GM19468 (cell line): ENCODE measurements at regions not wholly inside any gene's neighbourhood (a gene's known extent, or its start where the extent isn't known, plus 50 kb on each side); places are given as distances from the start of the nearest gene placed in this dataset.

Experiments used
- ATAC-seq: cut with Tn5 transposase; IDR thresholded peaks from one replicate; pipeline ENCODE4 v1.9.1; 2021; ENCODE audit warnings: mild to moderate bottlenecking, moderate library complexity, moderate number of reproducible peaks; ENCODE audit not compliant: unreplicated experiment; ENCODE audit errors: extremely low read depth

DNA sequence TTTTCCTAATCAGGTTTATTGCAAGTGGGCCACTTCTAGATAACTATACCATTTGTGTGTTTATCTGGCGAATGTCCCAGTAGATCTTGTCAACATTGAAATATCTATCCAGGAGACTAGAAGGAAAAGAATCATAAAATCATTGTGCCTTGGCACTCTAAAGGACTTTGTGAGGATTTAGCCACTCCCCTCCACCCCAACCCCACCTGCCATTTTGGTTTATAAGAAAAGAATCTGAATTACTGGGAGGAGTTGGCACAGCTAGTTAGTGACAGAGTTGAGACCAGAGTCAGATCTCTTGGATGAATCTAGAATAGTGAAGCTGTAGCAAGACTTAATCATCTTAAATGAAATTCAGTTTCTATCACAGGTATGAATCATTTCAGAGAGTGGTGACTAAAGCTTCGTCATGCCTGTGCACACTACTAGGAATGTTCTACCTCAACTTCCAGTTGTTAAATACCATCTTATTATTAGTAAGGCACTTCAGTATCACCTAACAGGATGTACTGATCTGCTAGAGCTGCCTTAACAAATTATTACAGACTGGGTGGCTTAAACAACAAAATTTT is 212.7 kb upstream of the SLC14A2 start:
- ATAC-seq, result no peak

DNA sequence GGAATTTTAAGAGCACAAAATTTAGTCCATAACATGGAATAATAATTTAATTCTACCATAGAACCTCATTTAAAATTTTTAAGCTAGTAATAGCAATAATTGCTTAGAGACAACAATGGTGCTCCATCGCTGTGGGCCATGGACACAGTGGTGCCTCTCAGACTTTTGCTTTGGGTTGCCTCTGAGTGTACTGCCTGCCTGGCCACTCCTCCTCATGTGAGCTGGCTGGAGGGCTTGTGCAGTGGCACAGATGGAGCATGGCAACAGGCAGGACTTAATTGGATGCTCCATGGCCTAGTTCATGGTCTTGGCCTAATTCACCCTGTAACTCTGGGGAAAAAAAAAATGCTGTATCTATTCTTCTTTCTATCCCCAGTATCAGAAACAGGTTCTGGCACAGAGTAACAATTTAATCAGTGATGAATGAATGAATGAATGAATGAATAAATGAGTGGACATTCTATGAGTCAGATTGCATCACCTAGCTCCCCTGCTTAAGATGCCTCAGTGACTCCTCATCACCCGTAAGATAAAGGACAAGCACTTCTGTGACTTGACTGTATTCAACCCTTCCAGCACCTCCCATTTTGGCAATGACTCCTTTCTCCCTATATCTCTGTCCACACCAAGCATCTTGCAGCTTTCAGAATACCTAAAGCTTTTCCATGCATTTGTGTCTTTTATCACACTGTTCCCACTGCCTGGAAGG is 211.8 kb upstream of the SLC14A2 start:
- ATAC-seq, result no peak

DNA sequence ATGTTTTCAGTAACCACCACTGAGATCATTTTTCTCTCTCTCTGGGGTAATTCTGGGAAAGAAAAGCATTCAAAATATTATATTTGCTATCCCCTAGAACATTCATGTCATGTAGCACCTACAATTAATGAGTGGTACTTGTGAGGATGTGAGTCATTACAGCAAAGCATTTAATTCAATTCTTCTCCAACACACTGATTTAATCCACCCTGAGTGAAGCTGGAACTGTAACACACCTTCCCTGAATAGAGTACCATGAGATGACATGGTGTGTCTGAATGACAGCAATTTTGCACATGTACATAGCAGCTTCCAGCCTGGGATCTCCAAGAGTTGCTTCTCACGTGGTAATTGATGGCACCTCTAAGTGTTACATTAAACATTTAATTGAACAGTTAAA is 207.1 kb upstream of the SLC14A2 start:
- ATAC-seq, result no peak

DNA sequence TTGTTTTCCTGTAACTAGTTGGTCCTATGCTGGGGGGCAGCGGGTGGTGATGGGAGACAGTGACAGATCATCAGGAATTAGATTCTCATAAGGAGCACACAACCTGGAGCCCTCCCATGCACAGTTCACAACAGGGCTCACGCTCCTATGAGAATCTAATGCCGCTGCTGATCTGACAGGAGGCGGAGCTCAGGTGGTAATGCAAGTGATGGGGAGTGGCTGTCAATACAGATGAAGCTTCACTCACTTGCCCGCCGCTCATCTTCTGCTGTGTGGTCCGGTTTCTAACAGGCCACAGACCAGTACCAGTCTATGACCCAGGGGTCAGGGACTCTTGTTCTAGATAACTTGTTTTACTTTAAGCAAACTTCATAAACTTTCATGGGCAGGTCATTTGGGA is 205.3 kb upstream of the SLC14A2 start:
- no peak for ATAC-seq

DNA sequence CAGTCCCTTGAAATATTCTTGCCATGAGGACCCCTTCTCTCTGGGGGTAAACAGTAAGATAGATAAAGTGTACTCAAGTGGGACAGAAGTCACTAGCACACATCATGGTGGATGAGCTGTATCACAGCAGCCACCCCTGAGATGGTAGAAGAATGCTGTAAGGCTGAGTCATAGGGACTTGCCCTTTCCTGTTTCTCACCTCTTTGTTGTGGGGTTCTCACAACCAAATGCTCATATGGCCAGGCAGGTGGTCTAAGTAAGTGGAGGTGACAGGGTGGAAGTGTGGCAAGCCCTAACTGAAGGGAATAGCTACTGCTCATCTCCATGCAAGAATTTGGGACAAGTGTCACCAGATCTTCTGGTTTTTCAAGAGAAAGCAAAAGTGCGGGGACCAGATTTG is 202.7 kb upstream of the SLC14A2 start:
- no peak for ATAC-seq

DNA sequence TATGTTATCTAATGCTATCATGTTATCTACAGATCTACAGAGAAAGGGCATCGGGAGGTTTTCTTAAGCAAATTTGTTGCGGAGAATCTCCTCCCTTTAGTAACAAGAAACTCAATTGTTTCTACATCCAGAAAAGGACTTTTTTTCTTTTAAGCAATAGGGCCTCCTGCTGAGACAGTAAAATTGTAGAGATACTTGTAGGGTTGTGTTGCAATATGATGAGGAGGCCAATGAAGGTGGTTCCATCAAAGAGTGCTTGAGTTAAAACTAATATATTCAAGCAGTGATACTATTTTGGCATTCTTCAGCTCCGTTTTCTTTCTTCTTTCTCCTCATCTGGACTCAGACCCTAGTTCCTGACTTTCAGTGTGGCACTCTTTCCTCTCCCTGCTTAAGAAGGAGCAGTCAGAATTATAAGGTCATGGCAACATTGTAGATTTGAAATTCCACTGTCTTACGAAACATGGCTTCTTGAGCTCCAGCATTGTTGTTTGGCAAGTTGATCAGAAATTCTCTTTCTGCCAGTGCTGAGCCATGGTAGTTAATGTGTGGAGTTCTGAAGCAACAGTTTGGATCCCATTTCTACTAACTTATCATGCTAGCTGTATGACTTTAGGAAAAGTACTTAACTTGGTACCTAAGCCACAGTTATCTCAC is 202.0 kb upstream of the SLC14A2 start:
- ATAC-seq, result no peak

DNA sequence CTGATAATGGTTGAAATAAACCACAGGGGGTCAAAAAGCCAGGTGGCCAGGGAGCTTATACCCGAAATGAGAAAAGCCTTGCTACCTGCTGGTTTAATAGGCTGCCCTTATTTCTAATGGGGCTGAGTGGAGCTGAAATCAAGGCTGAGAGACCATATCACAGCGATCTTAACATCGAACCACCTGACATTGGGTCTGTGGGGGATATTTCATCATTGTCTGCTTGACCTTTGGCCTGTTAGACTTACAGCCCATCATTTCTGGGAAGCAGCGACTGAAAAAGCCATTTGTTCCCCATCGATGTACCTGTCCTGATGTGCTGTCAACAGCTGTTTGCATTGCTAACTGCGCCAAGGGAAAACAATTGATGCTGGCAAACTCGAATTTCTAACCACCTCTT is 199.7 kb upstream of the SLC14A2 start:
- no peak for ATAC-seq

DNA sequence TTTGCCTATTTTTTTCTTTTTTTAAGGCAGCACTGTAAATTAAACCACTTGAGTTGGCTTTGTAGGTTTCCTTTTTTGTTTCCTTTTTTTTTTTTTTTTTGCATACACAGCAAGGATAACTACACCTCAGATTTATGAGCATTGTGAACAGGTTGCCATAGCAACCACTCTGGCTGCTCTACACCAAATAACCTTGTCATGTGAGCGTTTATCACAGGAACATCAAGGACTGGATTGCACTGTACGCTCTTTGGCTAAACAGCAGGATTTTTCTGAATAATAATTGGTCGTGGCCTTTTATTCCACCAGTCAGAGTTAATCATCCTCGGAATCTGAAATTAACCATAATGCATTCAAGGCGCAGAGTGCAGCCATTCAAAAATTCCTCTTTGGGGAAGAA is 199.1 kb upstream of the SLC14A2 start:
- ATAC-seq, result no peak

DNA sequence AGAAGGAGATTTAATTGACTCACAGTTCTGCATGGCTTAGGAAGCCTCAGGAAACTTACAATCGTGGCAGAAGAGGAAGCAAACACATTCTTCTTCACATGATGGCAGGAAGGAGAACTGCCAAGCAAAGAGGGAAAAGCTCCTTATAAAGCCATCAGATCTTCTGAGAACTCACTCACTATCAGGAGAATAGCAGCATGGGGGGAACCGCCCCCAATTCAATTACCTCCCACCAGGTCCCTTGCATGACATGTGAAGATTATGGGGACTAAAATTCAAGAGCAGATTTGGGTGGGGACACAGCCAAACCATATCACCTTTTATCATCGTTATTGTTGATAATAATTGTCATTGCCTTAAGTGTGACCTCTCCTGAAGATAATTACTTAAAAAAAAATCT is 197.9 kb upstream of the SLC14A2 start:
- ATAC-seq, result no peak

DNA sequence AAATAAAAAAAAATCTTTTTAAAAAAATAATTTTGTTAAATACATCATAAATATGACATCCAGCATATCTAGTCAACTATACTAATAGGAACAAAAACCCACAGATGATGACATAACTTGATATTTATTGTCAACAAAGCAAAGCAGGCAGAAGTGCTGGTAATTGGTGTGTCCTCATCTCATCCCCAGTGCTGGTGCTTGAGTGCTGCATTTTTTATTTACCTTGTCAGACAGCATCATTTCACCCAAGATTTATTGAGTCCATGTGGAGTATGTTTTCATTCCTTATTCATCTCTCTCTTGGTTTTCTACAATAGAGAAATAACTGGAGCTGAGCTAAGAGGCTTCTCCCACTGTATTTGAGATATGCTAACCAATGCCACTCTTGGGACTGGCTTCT is 191.6 kb upstream of the SLC14A2 start:
- no peak for ATAC-seq

DNA sequence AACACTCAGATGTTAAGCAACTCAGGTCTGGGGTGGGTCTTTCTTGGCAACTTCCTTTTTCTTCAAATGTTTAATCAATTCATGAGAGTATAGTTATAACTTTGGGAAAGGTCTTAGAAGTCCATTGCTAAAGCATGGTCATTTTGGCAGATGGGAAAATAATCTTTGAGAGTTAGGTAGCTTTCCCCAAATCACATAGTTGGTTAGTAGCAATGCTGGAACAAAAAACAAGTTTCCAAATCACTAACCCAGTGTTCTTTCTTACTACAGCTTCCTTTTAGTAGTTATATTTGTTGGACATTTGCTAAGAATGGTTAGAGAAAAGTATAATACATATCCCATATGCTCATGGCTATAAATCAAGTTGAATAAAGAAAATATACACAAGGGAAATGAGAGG is 185.2 kb upstream of the SLC14A2 start:
- no peak for ATAC-seq

DNA sequence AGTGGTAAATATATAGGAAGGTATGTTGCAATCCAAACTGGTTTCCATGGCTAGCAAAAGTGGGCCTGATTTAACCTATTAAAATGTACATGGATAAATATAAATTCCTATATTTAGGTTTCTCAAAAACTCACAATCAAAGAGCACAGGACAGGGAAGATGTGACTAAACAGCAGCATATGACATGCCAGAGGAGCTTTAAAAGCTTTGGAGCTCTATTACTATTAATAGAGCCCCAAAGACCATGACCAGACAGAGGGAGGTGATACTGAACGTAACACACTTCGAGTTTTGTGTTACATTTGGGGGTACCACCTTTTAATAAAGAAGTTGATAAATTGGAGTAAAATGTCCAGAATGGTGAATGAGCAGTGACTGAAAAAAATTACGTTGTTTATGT is 179.5 kb upstream of the SLC14A2 start:
- no peak for ATAC-seq

DNA sequence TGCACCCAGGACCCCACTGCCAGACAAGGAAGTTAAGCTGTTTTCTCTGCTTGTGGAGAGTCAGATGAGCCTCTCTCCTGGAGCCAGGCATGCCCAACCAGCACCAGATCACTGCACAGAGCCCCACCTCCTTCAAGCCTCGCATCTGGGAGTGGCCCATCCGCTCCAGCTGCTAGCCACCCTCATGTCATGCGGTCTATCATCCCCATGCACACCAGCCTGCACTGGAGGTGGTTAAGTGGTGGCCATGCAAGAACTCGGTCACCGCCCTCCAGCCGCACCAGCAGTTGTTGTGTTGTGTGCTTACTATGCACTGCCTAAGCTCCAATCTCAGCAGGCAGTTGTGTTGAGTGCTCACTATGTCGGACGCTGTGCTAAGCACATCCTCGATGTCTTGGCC is 177.9 kb upstream of the SLC14A2 start:
- no peak for ATAC-seq

DNA sequence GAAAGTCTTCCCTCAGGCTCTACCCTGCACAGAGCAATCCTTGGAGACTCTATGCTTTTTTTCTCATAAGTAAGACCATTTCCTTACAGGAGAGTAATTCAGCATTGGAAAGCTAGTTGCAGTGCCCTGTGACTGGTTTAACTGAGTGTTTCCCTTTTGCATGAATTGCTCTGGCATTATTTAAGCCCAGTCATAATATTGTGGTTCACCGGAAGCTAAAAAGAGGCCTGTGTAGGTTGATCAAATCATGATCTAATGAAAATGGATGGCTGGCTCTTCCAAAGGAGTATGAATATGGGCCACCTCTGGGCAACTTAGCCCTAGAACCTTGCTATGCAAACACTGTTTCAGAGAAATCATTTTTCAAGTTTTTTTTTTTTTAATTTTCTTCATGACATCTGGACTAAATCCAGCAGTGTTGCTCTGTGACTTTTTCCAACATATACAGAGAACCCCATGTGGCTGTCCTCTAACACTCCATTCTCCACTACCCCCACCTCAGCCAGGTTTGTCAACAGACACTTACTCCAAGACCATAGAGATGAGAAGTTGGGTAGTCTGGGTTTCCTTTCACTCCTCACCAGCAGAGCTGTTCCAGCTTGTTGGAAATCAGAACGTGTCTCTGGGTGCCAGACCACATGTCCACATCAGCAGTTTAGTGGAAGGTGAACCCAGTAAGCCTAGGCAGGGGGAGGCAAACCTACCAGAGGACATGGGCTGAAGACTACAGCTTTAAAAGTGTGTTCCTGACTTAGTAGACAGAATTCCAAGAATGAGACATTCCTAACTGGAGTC is 175.2 kb upstream of the SLC14A2 start:
- ATAC-seq, result no peak

DNA sequence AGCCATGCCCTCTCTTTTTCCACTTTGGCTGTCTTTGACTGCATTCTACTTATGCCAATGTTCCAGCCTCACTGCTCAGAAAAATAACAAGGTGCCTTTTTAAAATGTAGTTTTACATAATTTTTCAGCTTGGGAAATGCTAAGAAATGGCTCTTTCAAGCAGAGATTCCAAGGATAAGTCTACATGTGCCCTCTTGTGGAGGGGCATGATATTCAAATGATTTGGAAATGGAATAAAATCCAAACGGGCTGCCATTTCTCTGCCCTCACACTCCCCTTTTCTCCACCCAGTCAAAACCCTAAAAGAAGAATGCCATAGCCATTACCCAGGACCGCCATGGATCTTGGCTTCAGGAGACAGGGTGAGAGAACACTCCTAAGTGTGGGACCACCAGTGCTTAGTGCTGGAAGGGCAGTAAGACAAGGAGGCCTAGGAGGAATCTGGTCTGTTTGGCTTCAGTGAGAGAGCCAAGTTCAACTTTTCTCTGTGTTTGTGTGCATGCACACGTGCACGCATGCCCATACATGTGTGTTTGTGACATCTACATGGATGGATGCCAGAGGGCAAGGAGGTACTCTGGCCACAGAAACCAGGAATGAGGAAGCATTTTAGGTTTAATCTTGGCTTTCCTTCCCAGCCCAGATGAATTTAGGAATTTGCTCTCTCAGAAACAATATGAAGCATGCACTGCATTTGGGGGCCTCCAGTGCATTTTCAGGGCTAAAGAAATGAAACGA is 174.0 kb upstream of the SLC14A2 start:
- ATAC-seq, result no peak

DNA sequence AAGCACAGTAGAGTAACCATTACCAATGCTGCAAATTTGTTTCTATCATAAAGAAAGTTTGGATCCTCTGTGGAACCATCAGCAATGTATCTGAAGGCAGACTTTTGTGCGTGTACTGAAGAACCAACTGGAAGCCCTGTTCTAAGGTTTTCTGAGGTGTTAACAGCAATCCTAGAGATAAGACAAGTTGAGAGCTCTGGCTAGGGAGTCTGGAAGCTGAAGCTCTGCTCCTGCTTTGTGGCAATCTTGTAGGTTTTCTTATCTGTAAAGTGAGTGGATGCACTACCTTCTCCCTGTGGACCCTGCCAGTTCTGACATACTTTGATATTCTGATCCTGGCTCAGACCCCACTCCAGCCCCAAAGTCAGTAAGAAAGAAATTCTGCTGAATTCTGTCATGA is 171.2 kb upstream of the SLC14A2 start:
- no peak for ATAC-seq

DNA sequence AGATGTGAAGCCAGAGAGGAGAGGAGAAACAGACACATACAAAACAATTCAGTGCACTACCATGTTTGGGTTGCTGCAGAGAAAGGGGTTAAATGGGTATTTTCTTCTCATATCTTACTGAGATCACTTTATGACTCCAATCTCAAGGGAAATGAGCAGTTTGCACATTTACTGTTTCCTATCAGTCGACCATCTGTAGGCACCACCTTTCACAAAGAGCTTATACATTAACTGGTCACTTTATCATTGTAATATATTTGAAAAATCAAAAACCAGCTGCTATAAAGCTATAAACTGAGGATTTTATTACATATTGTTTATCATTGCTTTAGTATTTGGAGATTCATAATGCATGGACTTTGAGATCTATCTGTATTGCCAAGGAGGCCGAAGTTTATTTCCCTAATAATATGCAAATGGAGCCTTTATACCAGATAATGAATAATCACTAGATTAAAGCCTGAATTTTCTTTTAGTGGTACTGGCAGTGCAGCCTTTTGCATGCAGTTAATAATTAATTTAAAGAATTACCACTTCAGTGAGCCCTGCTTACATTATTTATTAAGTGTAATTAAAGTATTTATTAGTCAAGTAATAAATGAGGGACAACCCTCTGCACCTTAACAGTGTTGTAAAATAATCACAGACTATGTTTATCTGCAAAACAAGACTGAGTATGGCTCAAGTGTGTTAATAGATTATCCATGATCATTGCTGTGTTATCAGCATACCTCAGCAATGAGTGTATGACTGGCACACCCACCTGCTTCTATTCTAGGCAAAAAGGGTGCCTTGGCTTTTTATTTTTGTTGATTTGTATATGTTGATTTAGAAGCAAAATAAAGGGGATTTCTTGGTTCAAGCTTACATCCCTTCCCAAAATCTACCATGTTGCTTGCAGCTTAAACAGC is 167.7 kb upstream of the SLC14A2 start:
- no peak for ATAC-seq

DNA sequence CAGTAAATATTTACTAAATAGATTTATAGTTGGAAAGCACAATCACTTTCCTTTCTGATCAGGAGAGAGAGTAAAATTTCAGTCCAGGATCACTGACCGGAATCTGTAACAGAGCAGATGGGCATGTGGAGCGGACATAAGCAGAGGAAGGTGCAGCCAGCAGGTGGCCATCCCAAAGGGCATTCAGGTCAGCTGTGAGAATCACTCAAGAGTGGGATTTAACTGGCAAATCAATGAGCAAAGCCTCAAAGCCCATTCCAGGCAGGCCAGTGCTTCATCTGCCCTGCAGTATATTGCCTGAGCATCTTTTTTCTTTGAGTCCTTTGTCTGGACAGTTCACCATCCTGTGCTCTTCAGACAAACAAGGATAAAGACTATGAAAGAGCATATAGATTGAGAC is 166.4 kb upstream of the SLC14A2 start:
- no peak for ATAC-seq

DNA sequence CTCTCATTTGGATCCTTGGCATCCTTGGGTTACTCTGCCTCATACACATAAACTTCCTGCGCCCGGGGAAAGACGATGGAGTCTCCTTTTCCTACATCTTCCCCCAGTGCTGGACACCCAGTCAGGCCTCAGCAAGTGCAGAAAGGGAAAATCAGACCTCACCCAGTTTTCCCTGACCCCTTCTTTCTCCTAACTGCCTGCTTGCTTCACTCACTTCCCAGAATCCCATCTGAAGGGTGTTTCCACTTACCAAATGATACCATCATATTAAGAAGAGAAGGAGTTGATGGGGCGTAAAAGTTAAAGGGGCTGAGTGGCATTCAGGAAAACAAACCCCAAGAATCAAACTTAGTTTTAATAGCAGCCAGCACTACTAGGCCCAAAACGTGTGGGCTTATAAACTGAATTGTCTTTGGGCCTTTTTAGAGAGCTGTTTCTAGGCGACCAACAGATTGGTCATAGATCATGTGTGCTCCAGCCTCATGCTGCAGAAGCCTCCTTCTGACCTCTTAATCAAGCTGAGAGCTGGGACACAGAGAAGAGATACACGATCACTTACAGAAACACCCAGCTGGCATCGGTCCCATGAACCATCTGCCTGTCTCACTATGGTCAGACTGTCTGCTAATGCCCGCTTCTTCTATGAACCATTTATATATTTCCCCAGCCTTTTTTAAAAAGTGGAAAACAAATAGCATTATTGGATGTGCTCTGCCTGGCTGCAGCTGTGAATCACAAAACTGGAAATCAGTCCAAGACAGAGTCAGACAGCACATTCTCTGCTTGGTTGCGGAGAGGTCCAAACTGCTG is 165.7 kb upstream of the SLC14A2 start:
- no peak for ATAC-seq
